ENCODE measurements at regions not wholly inside any gene's neighbourhood (a gene's known extent, or its start where the extent isn't known, plus 50 kb on each side); places are given as distances from the start of the nearest gene placed in this dataset.

DNA sequence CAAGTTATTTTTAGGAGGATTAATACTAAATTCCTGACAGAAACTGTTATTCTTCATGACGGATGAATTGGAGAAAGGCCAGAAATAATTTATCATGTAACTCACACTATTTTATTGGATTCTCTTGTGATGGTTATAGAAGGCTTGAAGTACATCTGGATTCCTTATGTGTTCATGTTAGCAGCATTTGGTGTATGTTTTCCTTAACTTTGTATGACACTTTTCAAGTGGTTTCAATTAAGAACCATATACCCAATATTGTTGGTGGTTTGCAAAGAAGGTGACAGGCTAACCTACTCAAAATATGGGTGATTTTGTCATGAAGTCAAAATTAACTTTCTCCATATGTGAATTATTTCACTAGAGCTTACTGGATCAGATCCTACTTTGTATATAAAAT, 532.2 kb upstream of the CNTNAP2 start:
- ATAC-seq: no peak
- H3K9me3 ChIP-seq (replicated peaks; ENCODE audit: control insufficient read depth, insufficient read depth, low read depth, low read length): no peaks in the 10 kb centered on the region
- TF ChIP-seq CBX5 (IDR thresholded peaks at IDR 0.05; ENCODE audit: borderline replicate concordance, low read depth): no peak
- TF ChIP-seq, protein P1, sequence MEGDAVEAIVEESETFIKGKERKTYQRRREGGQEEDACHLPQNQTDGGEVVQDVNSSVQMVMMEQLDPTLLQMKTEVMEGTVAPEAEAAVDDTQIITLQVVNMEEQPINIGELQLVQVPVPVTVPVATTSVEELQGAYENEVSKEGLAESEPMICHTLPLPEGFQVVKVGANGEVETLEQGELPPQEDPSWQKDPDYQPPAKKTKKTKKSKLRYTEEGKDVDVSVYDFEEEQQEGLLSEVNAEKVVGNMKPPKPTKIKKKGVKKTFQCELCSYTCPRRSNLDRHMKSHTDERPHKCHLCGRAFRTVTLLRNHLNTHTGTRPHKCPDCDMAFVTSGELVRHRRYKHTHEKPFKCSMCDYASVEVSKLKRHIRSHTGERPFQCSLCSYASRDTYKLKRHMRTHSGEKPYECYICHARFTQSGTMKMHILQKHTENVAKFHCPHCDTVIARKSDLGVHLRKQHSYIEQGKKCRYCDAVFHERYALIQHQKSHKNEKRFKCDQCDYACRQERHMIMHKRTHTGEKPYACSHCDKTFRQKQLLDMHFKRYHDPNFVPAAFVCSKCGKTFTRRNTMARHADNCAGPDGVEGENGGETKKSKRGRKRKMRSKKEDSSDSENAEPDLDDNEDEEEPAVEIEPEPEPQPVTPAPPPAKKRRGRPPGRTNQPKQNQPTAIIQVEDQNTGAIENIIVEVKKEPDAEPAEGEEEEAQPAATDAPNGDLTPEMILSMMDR (IDR thresholded peaks at IDR 0.05 in 2 of 3, conservative IDR thresholded peaks at IDR 0.05 in 1 of 3; ENCODE audit: insufficient read depth in 2 of 3, low read depth in 1 of 3, low read length in 3 of 3): no peak
- TF ChIP-seq EWSR1 (IDR thresholded peaks at IDR 0.05; ENCODE audit: borderline replicate concordance, low read depth, partially characterized antibody): no peak
- TF ChIP-seq, protein P2, sequence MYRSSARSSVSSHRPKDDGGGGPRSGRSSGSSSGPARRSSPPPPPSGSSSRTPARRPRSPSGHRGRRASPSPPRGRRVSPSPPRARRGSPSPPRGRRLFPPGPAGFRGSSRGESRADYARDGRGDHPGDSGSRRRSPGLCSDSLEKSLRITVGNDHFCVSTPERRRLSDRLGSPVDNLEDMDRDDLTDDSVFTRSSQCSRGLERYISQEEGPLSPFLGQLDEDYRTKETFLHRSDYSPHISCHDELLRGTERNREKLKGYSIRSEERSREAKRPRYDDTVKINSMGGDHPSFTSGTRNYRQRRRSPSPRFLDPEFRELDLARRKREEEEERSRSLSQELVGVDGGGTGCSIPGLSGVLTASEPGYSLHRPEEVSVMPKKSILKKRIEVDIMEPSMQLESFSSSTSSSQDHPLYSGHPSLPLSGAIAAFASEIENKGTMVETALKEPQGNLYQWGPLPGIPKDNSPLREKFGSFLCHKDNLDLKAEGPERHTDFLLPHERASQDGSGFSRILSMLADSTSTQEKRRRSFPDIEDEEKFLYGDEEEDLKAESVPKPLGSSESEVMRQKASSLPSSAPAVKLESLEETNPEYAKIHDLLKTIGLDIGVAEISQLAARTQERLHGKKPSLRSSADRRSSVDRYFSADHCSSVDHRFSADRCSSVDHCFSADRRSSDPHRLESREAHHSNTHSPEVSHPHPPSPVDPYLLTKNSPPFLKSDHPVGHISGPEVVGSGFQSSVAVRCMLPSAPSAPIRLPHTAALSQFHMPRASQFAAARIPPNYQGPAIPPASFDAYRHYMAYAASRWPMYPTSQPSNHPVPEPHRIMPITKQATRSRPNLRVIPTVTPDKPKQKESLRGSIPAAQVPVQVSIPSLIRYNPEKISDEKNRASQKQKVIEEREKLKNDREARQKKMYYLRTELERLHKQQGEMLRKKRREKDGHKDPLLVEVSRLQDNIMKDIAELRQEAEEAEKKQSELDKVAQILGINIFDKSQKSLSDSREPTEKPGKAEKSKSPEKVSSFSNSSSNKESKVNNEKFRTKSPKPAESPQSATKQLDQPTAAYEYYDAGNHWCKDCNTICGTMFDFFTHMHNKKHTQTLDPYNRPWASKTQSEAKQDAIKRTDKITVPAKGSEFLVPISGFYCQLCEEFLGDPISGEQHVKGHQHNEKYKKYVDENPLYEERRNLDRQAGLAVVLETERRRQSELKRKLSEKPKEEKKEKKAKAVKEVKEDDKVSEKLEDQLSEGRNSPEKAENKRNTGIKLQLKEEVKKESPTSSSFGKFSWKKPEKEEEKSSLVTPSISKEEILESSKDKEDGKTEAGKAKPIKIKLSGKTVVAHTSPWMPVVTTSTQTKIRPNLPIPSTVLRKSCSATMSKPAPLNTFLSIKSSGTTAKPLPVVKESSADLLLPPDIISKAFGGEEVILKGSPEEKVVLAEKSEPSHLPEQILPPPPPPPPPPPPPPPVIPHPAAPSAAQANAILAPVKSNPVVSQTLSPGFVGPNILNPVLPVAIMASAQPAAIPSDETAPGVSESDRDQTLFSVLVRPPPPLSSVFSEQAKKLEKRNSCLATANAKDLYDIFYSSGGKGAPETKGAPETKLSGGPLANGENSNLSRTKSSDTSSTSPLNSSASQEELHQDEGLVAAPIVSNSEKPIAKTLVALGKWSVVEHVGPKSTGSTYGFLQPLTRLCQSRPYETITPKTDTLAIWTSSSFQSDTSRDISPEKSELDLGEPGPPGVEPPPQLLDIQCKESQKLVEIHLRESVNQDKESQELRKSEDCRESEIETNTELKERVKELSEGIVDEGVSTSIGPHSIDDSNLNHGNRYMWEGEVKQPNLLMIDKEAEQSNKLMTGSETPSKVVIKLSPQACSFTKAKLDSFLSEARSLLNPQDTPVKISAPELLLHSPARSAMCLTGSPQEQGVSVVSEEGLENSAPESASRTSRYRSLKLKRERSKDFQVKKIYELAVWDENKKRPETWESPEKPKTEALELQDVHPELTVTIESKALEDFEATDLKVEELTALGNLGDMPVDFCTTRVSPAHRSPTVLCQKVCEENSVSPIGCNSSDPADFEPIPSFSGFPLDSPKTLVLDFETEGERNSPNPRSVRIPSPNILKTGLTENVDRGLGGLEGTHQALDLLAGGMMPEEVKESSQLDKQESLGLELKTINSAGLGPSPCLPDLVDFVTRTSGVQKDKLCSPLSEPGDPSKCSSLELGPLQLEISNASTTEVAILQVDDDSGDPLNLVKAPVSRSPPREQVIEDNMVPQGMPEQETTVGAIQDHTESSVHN (IDR thresholded peaks at IDR 0.05; ENCODE audit: borderline replicate concordance in 1 of 2, low read depth in 1 of 2): no peak
- TF ChIP-seq, protein P3, sequence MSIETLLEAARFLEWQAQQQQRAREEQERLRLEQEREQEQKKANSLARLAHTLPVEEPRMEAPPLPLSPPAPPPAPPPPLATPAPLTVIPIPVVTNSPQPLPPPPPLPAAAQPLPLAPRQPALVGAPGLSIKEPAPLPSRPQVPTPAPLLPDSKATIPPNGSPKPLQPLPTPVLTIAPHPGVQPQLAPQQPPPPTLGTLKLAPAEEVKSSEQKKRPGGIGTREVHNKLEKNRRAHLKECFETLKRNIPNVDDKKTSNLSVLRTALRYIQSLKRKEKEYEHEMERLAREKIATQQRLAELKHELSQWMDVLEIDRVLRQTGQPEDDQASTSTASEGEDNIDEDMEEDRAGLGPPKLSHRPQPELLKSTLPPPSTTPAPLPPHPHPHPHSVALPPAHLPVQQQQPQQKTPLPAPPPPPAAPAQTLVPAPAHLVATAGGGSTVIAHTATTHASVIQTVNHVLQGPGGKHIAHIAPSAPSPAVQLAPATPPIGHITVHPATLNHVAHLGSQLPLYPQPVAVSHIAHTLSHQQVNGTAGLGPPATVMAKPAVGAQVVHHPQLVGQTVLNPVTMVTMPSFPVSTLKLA (conservative IDR thresholded peaks at IDR 0.05): no peak
- no peak for TF ChIP-seq ZFX (CRISPR knock-in tag; IDR thresholded peaks at IDR 0.05)
- no peak for TF ChIP-seq HDAC8 (tag; IDR thresholded peaks at IDR 0.05)
- no peak for TF ChIP-seq CHD2 (IDR thresholded peaks at IDR 0.05; ENCODE audit: low read depth, low read length)
- TF ChIP-seq HNRNPL (IDR thresholded peaks at IDR 0.05; ENCODE audit: low read depth, low read length): no peak
- TF ChIP-seq, protein P4, sequence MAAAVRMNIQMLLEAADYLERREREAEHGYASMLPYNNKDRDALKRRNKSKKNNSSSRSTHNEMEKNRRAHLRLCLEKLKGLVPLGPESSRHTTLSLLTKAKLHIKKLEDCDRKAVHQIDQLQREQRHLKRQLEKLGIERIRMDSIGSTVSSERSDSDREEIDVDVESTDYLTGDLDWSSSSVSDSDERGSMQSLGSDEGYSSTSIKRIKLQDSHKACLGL (CRISPR knock-in tag; IDR thresholded peaks at IDR 0.05; ENCODE audit: borderline replicate concordance, poor library complexity, severe bottlenecking): no peak
- TF ChIP-seq RB1 (IDR thresholded peaks at IDR 0.05; ENCODE audit: low read depth): no peak

More for the DNA sequence above, 532.2 kb upstream of the CNTNAP2 start:
- no peak overlapping the region for H3K9ac ChIP-seq (ENCODE audit: insufficient read depth in 1 of 2, low read depth in 2 of 2, low read length in 2 of 2)
- no peak overlapping the region for H2AFZ ChIP-seq (ENCODE audit: low read depth, low read length)
- FAIRE-seq (no peak), DNase-seq (ENCODE audit: extremely low read depth in 1 of 4, low spot score in 3 of 4) (no peak)
- H3K27me3 ChIP-seq (ENCODE audit: control insufficient read depth in 2 of 2, insufficient read depth in 2 of 2, low read length in 2 of 2): no peaks in the 10 kb centered on the region
- H3K27ac ChIP-seq (ENCODE audit: extremely low read depth, low read depth, low read length): no peak overlapping the region
- H3K4me1 ChIP-seq (replicated peaks in 1 of 2; ENCODE audit: control insufficient read depth in 2 of 2, insufficient read depth in 2 of 2, low read length in 2 of 2): no peaks in the 10 kb centered on the region
- H3K4me3 ChIP-seq: no peak overlapping the region
- no TSS peak for BruUV-seq (replicated peaks)
- H3K36me3 ChIP-seq (ENCODE audit: control insufficient read depth, insufficient read depth, low read length): no peaks in the 10 kb centered on the region
- POLR2A ChIA-PET: no interaction called here
- H3K79me2 ChIP-seq (ENCODE audit: control insufficient read depth, insufficient read depth, low read length): no peaks in the 10 kb centered on the region
- CTCF ChIA-PET (ENCODE audit: low intra/inter-chr PET ratio): no interaction called here
- no peaks in the 10 kb centered on the region for H3K9me1 ChIP-seq (ENCODE audit: control insufficient read depth, insufficient read depth, low read length)
- WGBS (ENCODE audit: insufficient coverage, low coverage, missing lambda C conversion rate): 3% methylated on average over 1 of the region's 1 CpG
- intact Hi-C loops (cut with micrococcal nuclease) (no loop called here), in situ Hi-C loops (cut with MboI) (no loop called here)
- H4K20me1 ChIP-seq (replicated peaks; ENCODE audit: control insufficient read depth, insufficient read depth, low read length): no peaks in the 10 kb centered on the region
- H3K4me2 ChIP-seq (ENCODE audit: insufficient read depth, low read length): no peak overlapping the region

Measured in K562 (cell line).